Panc1 (cell line): ENCODE measurements at regions not wholly inside any gene's neighbourhood (a gene's known extent, or its start where the extent isn't known, plus 50 kb on each side); places are given as distances from the start of the nearest gene placed in this dataset.

Experiments used
- CTCF ChIP-seq: fragments of 450-650 bp; IDR thresholded peaks from 2 replicates; pipeline ENCODE4 v1.5.1; 2017; ENCODE audit warnings: mild to moderate bottlenecking
- POLR2AphosphoS5 ChIP-seq: IDR thresholded peaks from 2 replicates; pipeline ENCODE4 v1.6.1; 2012; ENCODE audit warnings: mild to moderate bottlenecking, low read depth, low read length, moderate library complexity
- REST ChIP-seq, 2 experiments: IDR thresholded peaks; 2 replicates each; pipeline ENCODE4 v1.6.1; 2011 to 2012; ENCODE audit warnings: low read depth in 2 of 2, control low read depth in 1 of 2, low read length in 1 of 2, mild to moderate bottlenecking in 1 of 2, moderate library complexity in 1 of 2; ENCODE audit not compliant: insufficient read depth in 1 of 2

GRCh38 chrX:67317725-67318124 lies 226.1 kb upstream of the AR start:
- no peak for TF ChIP-seq CTCF
- TF ChIP-seq POLR2AphosphoS5: no peak
- TF ChIP-seq REST (IDR thresholded peaks at IDR 0.05; ENCODE audit: insufficient read depth in 1 of 2, low read depth in 2 of 2, low read length in 1 of 2): no peak
